IMR-90 (cell line): ENCODE measurements at regions not wholly inside any gene's neighbourhood (a gene's known extent, or its start where the extent isn't known, plus 50 kb on each side); places are given as distances from the start of the nearest gene placed in this dataset.

Source experiments
- ATAC-seq: fragments of 200-7000 bp; cut with Tn5 transposase; 2 replicates; pipeline ENCODE4 v1.9.1; 2020; ENCODE audit warnings: low read depth, mild to moderate bottlenecking, moderate library complexity
- BruUV-seq: library from RNA; stranded (reverse); fragments of 400-500 nt; replicated peaks from 2 replicates; lab custom pipeline; 2021; lab: Mats Ljungman, UMichigan
- CTCF ChIA-PET: fragments of 300-600 bp; formaldehyde crosslinking; extraction: SDS; loops from one replicate; lab custom pipeline; 2021; ENCODE audit warnings: antibody characterized with exemption; lab: Yijun Ruan, JAX
- POLR2A ChIA-PET: fragments of 300-600 bp; sonication (Branson Sonifier 250); formaldehyde crosslinking; loops from one replicate; lab custom pipeline; 2022; ENCODE audit warnings: antibody characterized with exemption; ENCODE audit not compliant: unreplicated experiment; lab: Charles Lee
- DNase-seq: peaks from one replicate; pipeline ENCODE4 v3.0.0; 2013
- H2AFZ ChIP-seq: replicated peaks from 2 replicates; pipeline ENCODE3; 2013; ENCODE audit warnings: low read length, mild to moderate bottlenecking; ENCODE audit not compliant: poor library complexity
- H2AK5ac ChIP-seq: 2 replicates; pipeline ENCODE4 v1.6.1; 2013; ENCODE audit warnings: low read depth, low read length, inconsistent platforms
- H2AK9ac ChIP-seq: replicated peaks from 2 replicates; pipeline ENCODE3; 2013; ENCODE audit warnings: mild to moderate bottlenecking, low read depth, low read length, moderate library complexity; ENCODE audit not compliant: poor library complexity
- H2BK120ac ChIP-seq: 2 replicates; pipeline ENCODE4 v1.6.1; 2013; ENCODE audit warnings: low read depth, low read length, inconsistent platforms
- H2BK15ac ChIP-seq: 3 replicates; pipeline ENCODE4 v1.6.1; 2013; ENCODE audit warnings: low read depth, low read length, inconsistent platforms
- H2BK20ac ChIP-seq: 2 replicates; pipeline ENCODE4 v1.6.1; 2013; ENCODE audit warnings: low read depth, mild to moderate bottlenecking, inconsistent platforms, low read length, moderate library complexity
- H2BK5ac ChIP-seq: 2 replicates; pipeline ENCODE4 v1.6.1; 2013; ENCODE audit warnings: mild to moderate bottlenecking, low read depth, low read length, inconsistent platforms; ENCODE audit not compliant: poor library complexity, severe bottlenecking
- H3K14ac ChIP-seq: replicated peaks from 2 replicates; pipeline ENCODE4 v1.6.1; 2013; ENCODE audit warnings: low read depth, low read length, inconsistent platforms
- H3K18ac ChIP-seq: 2 replicates; pipeline ENCODE4 v1.6.1; 2013; ENCODE audit warnings: low read depth, low read length, control low read depth
- H3K23ac ChIP-seq: 2 replicates; pipeline ENCODE4 v1.6.1; 2013; ENCODE audit warnings: low read depth, low read length, inconsistent platforms
- H3K27ac ChIP-seq: 2 replicates; pipeline ENCODE4 v1.5.1; 2013; ENCODE audit warnings: mild to moderate bottlenecking, control low read depth, low read length; ENCODE audit not compliant: insufficient read depth
- H3K27me3 ChIP-seq: 2 replicates; pipeline ENCODE4 v1.6.1; 2013; ENCODE audit warnings: low read length; ENCODE audit not compliant: control insufficient read depth, insufficient read depth
- H3K36me3 ChIP-seq: 2 replicates; pipeline ENCODE4 v1.6.1; 2013; ENCODE audit warnings: low read length, mixed read lengths; ENCODE audit not compliant: control insufficient read depth, insufficient read depth
- H3K4ac ChIP-seq: 2 replicates; pipeline ENCODE4 v1.6.1; 2013; ENCODE audit warnings: low read depth, low read length, inconsistent platforms
- H3K4me1 ChIP-seq: 2 replicates; pipeline ENCODE4 v1.6.1; 2013; ENCODE audit warnings: low read length, mixed read lengths; ENCODE audit not compliant: control insufficient read depth, insufficient read depth
- H3K4me2 ChIP-seq: 2 replicates; pipeline ENCODE4 v1.6.1; 2013; ENCODE audit warnings: low read depth, mild to moderate bottlenecking, control low read depth, low read length, moderate library complexity
- H3K4me3 ChIP-seq: 2 replicates; pipeline ENCODE4 v1.5.1; 2013; ENCODE audit warnings: low read depth, mild to moderate bottlenecking, control low read depth, low read length, moderate library complexity; ENCODE audit not compliant: insufficient read depth
- H3K56ac ChIP-seq: 2 replicates; pipeline ENCODE4 v1.6.1; 2013; ENCODE audit warnings: low read length, inconsistent platforms; ENCODE audit not compliant: insufficient read depth; ENCODE audit errors: extremely low read depth
- H3K79me1 ChIP-seq, 2 experiments: 2 replicates each; pipeline ENCODE4 v1.6.1; 2013; ENCODE audit warnings: low read length in 2 of 2, inconsistent platforms in 1 of 2, low read depth in 1 of 2
- H3K9ac ChIP-seq: 2 replicates; pipeline ENCODE4 v1.6.1; 2013; ENCODE audit warnings: low read depth, low read length, control low read depth
- H3K9me1 ChIP-seq: 2 replicates; pipeline ENCODE4 v1.6.1; 2013; ENCODE audit warnings: low read length, inconsistent platforms; ENCODE audit not compliant: insufficient read depth
- H3K9me3 ChIP-seq: 2 replicates; pipeline ENCODE4 v1.6.1; 2013; ENCODE audit warnings: low read length; ENCODE audit not compliant: control insufficient read depth, insufficient read depth
- H4K20me1 ChIP-seq: 2 replicates; pipeline ENCODE4 v1.6.1; 2013; ENCODE audit warnings: low read length, inconsistent platforms; ENCODE audit not compliant: insufficient read depth
- H4K5ac ChIP-seq: 2 replicates; pipeline ENCODE4 v1.6.1; 2013; ENCODE audit warnings: mild to moderate bottlenecking, low read depth, low read length, control low read depth
- H4K8ac ChIP-seq, 2 experiments: 2 replicates each; pipeline ENCODE4 v1.6.1; 2013; ENCODE audit warnings: low read depth in 2 of 2, low read length in 2 of 2, control low read depth in 1 of 2, inconsistent platforms in 1 of 2
- H4K91ac ChIP-seq: 2 replicates; pipeline ENCODE4 v1.6.1; 2013; ENCODE audit warnings: low read depth, low read length, inconsistent platforms; ENCODE audit not compliant: insufficient read depth
- CEBPB ChIP-seq: IDR thresholded peaks from 2 replicates; pipeline ENCODE4 v1.6.1; 2012; ENCODE audit warnings: low read depth, low read length, improper control_type of control experiment
- ELK1 ChIP-seq: fragments of 150-350 bp; IDR thresholded peaks from 2 replicates; pipeline ENCODE4 v1.6.1; 2016; ENCODE audit warnings: low read depth, mild to moderate bottlenecking, low read length, moderate library complexity, borderline replicate concordance
- WGBS, 2 experiments: methylation state at CpG; one replicate each; pipeline versions ENCODE4 v1.1.5 to v1.1.7; 2013; ENCODE audit warnings: missing lambda C conversion rate in 2 of 2; ENCODE audit not compliant: insufficient read length in 1 of 2; ENCODE audit errors: extremely low coverage in 2 of 2; 5-methylcytosine and 5-hydroxymethylcytosine counted together
- dilution Hi-C: fragments of 300-500 bp; cut with HindIII; formaldehyde crosslinking; loops from one replicate; pipeline ENCODE4 v1.14.3; 2018; ENCODE audit warnings: low sequenced_read_pairs; ENCODE audit not compliant: unreplicated experiment
- in situ Hi-C: fragments of 300-500 bp; cut with MboI; formaldehyde crosslinking; loops from 3 replicates; pipeline ENCODE4 v1.14.3; 2019; ENCODE audit warnings: low sequenced_read_pairs, inconsistent platforms, mixed read lengths
- intact Hi-C: fragments of 100-400 bp; cut with micrococcal nuclease; formaldehyde crosslinking; loops from 2 replicates; pipeline ENCODE4 v1.10.0; 2022

GRCh38 chr9:78614892-78615291, 318.0 kb downstream of the PSAT1 start:
- ATAC-seq (no peak), DNase-seq (peak; percentile 13)
- Histone ChIP-seq H3K4me3 (no peak overlapping the region), H4K20me1 (no peaks in the 10 kb centered on the region), H3K27ac (no peak overlapping the region), H4K8ac (no peak overlapping the region), H3K9me3 (no peaks in the 10 kb centered on the region), H3K4me2 (no peak overlapping the region), H3K4me1 (peaks cover 5% of the 10 kb centered on the region; the same call in 1 of the 2 replicates), H2AK9ac (no peak overlapping the region), H4K5ac (no peak overlapping the region), H3K4ac (no peak overlapping the region), H2AFZ (no peak overlapping the region), H3K27me3 (no peaks in the 10 kb centered on the region), H4K91ac (no peak overlapping the region), H3K9ac (no peak overlapping the region), H3K14ac (no peak overlapping the region), H3K56ac (no peak overlapping the region), H2AK5ac (no peak overlapping the region), H3K18ac (no peak overlapping the region), H3K36me3 (no peaks in the 10 kb centered on the region), H2BK15ac (no peak overlapping the region), H2BK5ac (no peak overlapping the region), H3K79me1 (no peaks in the 10 kb centered on the region), H2BK20ac (peak overlapping the region; percentile 17; the same call in 1 of the 2 replicates), H2BK120ac (no peak overlapping the region), H3K23ac (no peak overlapping the region), H3K9me1 (no peaks in the 10 kb centered on the region; the same call in 1 of the 2 replicates)
- intact Hi-C loops, result no loop called here
- peak; percentile 93 for TF ChIP-seq CEBPB
- TF ChIP-seq ELK1, result no peak
- POLR2A ChIA-PET, result no interaction called here
- dilution Hi-C loops, result no loop called here
- in situ Hi-C loops, result no loop called here
- CTCF ChIA-PET, result interaction anchor here (0.5 kb wide), 1 partner anchor 512 kb away, joined by 5 read pairs; no protein-coding TSS in a partner anchor
- WGBS, 2 experiments, result 100% methylated on average over 2 of the region's 3 CpGs; no CpG with 5 or more reads in 1 of the 2 experiments
- BruUV-seq, result no TSS peak
